ENCODE measurements at regions not wholly inside any gene's neighbourhood (a gene's known extent, or its start where the extent isn't known, plus 50 kb on each side); places are given as distances from the start of the nearest gene placed in this dataset.
"Not testable (repeated sequence)": the region's sequence is repeated elsewhere in the genome, so short reads cannot be mapped to it uniquely, and the experiment has no call there.

DNA sequence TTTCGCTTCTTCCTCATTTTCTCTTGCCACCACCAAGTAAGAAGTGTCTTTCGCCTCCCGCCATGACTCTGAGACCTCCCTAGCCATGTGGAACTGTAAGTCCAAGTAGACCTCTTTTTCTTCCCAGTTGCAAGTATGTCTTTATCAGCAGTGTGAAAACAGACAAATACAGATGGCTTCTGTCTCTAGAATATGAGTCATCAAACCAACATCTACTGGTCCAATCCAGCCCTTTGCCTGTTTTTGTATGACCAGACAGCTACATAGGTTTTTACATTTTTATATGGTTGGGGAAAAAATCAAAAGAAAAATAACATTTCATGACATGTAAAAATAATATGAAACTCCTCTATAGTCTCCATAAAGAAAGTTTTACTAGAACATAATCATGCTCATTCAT lies 118.7 kb upstream of the PTPRG start:
- no peak for DNase-seq (ENCODE audit: low read depth in 2 of 3, low spot score in 2 of 3)

DNA sequence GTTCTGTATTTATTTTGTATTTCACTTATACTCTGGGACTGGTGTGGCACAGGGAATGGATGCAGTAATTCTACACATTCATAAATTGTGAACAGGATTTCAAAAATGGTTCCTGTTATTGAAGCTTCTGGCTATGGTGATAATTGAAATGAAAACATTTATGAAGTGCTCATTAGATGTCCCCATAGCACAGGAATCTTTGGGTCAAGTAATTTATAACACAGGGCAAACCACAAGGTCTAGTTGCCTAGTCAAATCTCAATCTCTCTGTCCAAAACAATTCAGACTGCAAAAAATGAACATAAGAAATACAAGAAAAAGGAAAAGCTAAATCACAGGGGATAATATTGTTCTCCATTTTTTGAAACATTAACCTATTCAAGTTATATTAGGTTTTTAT lies 117.5 kb upstream of the PTPRG start:
- no peak for DNase-seq (ENCODE audit: low read depth in 2 of 3, low spot score in 2 of 3)

- no peak for DNase-seq (ENCODE audit: low read depth in 2 of 3, low spot score in 2 of 3)
Observed at GRCh38 chr3:61444782-61445181, 116.6 kb upstream of the PTPRG start.

- no peak for DNase-seq (ENCODE audit: low read depth in 2 of 3, low spot score in 2 of 3)
Observed at GRCh38 chr3:61445924-61446323, 115.4 kb upstream of the PTPRG start.

DNA sequence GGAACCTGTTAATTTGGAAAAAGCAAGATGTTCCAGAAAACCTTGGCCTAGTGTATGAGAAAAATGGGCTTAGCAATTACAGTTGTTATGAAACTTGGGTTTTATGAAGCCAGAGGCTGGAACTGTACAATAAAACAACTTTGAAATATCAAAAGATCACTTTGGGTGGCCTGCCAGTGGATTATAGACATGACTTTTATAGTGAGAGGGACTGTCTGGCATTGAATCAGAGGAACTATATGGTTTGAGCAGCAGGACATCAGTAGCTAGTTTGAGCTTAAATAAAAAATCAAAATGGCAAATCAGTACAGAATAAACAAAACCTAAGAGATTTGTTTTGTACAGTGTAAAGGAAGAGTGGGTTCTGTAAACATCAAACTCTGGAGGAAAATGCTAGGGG lies 115.0 kb upstream of the PTPRG start:
- DNase-seq (ENCODE audit: low read depth in 2 of 3, low spot score in 2 of 3) = no peak

DNA sequence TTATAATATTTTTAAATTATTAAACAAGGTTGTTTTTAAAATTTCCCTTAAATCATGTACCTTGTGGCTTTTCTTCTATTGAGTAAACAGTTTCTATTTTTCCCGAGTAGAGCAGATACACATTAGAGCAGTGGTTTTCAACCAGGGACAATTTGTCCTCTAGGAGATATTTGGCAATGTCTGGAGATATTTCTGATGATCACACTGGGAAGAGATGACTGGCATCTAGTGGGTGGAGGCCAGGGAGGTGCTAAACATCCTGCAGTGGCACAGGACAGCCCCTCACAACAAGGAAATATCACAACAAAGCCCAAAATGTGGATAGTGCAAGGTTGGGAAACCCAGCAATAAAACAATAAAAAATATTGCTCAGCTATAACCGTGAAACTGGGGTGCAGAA lies 113.0 kb upstream of the PTPRG start:
- DNase-seq (ENCODE audit: low read depth in 2 of 3, low spot score in 2 of 3) = no peak

GRCh38 chr3:61449327-61450040 lies 111.9 kb upstream of the PTPRG start:
- no peak for DNase-seq (ENCODE audit: low read depth in 2 of 3, low spot score in 2 of 3)

GRCh38 chr3:61450866-61451265 lies 110.5 kb upstream of the PTPRG start:
- DNase-seq (ENCODE audit: low read depth in 2 of 3, low spot score in 2 of 3) = no peak

DNA sequence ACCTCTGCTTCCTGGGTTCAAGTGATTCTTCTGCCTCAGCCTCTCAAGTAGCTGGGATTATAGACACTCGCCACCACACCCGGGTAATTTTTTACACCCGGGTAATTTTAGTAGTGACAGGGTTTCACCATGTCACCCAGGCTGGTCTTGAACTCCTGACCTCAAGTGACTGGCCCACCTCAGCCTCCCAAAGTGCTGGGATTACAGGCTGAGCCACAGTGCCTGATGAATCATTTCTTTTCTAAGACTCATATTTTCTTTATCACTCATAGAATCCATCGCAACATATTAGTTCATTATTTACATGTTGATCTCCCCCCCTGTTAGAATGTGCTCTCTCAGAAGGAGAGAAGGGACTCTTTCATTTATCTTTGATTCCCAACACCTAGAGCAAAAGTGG lies 109.5 kb upstream of the PTPRG start:
- no peak for DNase-seq (ENCODE audit: low read depth in 2 of 3, low spot score in 2 of 3)

- no peak for DNase-seq (ENCODE audit: low read depth in 2 of 3, low spot score in 2 of 3)
Observed at GRCh38 chr3:61452535-61453090, 108.8 kb upstream of the PTPRG start.

- DNase-seq (ENCODE audit: low read depth in 2 of 3, low spot score in 2 of 3) = no peak
Observed at GRCh38 chr3:61454006-61454585, 107.3 kb upstream of the PTPRG start.

- DNase-seq (ENCODE audit: low read depth in 2 of 3, low spot score in 2 of 3) = no peak
Observed at GRCh38 chr3:61454801-61455200, 106.6 kb upstream of the PTPRG start.

DNA sequence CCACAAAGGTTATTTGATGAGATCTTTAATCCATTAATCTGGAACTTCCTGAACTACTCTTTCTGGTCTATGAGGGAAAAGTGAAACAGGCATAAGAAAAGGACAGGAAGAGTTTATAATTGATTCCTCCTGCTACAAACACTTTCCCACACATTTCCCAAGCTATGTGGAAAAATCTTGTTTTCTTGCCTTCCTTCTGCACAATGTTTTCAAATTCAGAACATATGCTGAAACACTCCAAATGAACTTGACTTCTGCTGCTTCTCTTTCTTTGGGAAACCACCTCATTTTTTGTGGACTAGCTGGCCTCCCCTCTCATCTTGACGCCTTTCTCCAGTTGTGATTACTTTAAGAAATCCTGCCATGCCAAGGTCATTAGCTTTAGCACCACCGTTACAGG lies 100.7 kb upstream of the PTPRG start:
- no peak for DNase-seq (ENCODE audit: low read depth in 2 of 3, low spot score in 2 of 3)

GRCh38 chr3:61463191-61463590 lies 98.2 kb upstream of the PTPRG start:
- no peak for DNase-seq (ENCODE audit: low read depth in 2 of 3, low spot score in 2 of 3)

GRCh38 chr3:61464518-61465140 lies 96.7 kb upstream of the PTPRG start:
- DNase-seq (ENCODE audit: low read depth in 2 of 3, low spot score in 2 of 3) = no peak

DNA sequence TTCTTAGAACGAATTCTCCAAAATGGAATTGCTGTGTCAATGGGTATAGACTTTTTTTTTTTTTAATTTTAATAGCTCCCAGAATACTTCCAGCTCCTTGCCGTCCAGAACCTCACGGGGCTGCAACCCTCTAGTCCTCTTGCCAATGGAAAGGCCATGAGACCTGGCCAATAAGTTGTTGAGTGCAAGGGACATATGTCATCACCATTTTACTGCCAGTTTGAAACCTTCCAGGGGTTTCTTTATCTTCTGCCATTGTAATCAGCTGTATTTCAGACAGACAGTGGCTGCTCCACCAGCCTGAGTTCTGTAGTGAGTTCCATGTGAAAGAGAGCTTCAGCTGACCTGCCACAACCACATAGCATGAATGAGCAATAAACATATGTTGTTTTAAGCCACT lies 95.0 kb upstream of the PTPRG start:
- no peak for DNase-seq (ENCODE audit: low read depth in 2 of 3, low spot score in 2 of 3)

DNA sequence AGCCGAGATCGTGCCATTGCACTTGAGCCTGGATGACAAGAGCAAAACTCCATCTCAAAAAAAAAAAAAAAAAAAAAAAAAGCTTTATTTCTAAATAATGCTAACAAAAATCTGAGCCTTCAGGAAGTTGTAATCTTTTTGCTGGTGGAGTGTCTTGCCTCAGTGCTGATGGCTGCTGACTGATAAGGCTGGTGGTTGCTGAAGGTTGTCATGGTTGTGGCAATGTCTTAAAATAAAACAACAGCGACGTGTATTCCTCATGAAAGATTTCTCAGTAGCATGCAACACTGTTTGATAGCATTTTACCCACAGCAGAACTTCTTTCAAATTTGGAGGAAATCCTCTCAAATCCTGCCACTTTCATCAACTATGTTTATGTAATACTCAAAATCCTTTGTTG lies 77.4 kb upstream of the PTPRG start:
- DNase-seq (ENCODE audit: low read depth in 2 of 3, low spot score in 2 of 3) = no peak

GRCh38 chr3:61493339-61493738 lies 68.0 kb upstream of the PTPRG start:
- no peak for DNase-seq (ENCODE audit: low read depth in 2 of 3, low spot score in 2 of 3)

- DNase-seq (ENCODE audit: low read depth in 2 of 3, low spot score in 2 of 3) = not testable (repeated sequence)
Observed at GRCh38 chr3:61494309-61494708, 67.1 kb upstream of the PTPRG start.

GRCh38 chr3:61497463-61497862 lies 63.9 kb upstream of the PTPRG start:
- DNase-seq (ENCODE audit: low read depth in 2 of 3, low spot score in 2 of 3) = no peak

- DNase-seq (ENCODE audit: low read depth in 2 of 3, low spot score in 2 of 3) = no peak
Observed at GRCh38 chr3:61505197-61505596, 56.2 kb upstream of the PTPRG start.

DNA sequence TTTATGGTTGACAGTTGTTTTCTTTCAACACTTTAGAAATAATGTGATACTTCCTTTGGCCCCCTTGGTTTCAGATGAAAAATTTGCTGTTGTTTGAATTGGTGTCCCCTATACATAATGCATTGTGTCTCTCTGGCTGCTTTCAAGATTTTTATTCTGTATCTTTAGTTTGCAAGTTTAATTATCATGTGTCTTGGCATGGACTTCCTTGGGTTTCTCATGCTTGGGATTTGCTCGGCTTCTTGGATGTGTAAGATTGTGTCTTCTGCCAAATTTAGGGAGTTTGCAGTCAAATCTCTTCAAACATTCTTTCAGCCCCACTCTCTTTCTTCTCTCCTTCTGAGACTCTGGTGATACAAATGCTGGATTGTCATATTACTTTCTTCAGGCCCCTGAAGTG lies 53.4 kb upstream of the PTPRG start:
- no peak for DNase-seq (ENCODE audit: low read depth in 2 of 3, low spot score in 2 of 3)

Measured in hematopoietic multipotent progenitor cell (in vitro differentiated cells).